ENCODE measurements at regions not wholly inside any gene's neighbourhood (a gene's known extent, or its start where the extent isn't known, plus 50 kb on each side); places are given as distances from the start of the nearest gene placed in this dataset.
A peak's percentile ranks its signal among the peaks of the same experiment; 100 is the strongest.

GRCh38 chr18:1865869-1866268 is 705.4 kb downstream of the METTL4 start:
- intact Hi-C loops (cut with DNase I, micrococcal nuclease): no loop called here
- CTCF ChIA-PET: no interaction called here
- no peak overlapping the region for H3K27ac ChIP-seq (ENCODE audit: low read depth in 1 of 2, low read length in 2 of 2)
- DNase-seq (peak in 1 of 14 experiments; percentile 5), ATAC-seq (ENCODE audit: poor library complexity) (no peak)
- no peaks in the 10 kb centered on the region for H3K27me3 Mint-ChIP-seq
- H3K4me3 ChIP-seq (ENCODE audit: low read length): no peak overlapping the region
- POLR2A ChIA-PET: no interaction called here
- peaks cover 0 to 5% of the 10 kb centered on the region in 2 experiments for H3K9me3 ChIP-seq (ENCODE audit: control insufficient read depth in 1 of 2, insufficient read depth in 1 of 2, low read length in 2 of 2)
- H3K4me1 Mint-ChIP-seq (ENCODE audit: low read depth): no peaks in the 10 kb centered on the region
- H3K4me1 ChIP-seq (ENCODE audit: insufficient read depth, low read length): no peaks in the 10 kb centered on the region
- no peak overlapping the region for H3K27ac Mint-ChIP-seq
- no peak for TF ChIP-seq CTCF (IDR thresholded peaks at IDR 0.05)
- H3K4me3 Mint-ChIP-seq: no peak overlapping the region
- H3K36me3 ChIP-seq (ENCODE audit: insufficient read depth, low read length): no peaks in the 10 kb centered on the region
- no peaks in the 10 kb centered on the region for H3K36me3 Mint-ChIP-seq (ENCODE audit: low read depth)
- no peaks in the 10 kb centered on the region for H3K27me3 ChIP-seq (ENCODE audit: control insufficient read depth in 1 of 2, insufficient read depth in 2 of 2, low read length in 2 of 2)
- H3K9me3 Mint-ChIP-seq: peaks cover 5% of the 10 kb centered on the region

DNA sequence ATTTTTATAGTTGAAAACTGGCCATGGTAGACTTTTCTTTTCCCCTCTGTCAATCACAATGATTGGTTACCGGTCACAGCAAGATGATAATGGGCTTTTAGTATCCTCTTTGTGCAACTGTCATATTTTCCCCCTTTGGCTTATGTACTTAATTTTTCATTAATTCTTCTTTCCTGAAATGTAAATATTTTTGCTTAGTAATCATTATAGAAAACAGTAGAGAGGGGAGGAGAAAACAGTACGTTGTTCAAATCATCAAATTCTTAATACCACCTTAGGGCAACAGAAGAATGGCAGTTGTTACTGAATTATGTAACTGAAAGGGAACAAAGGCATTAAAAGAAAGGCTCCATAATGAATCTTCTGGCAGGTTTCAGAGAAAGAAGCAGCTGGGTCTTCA is 699.0 kb downstream of the METTL4 start:
- H3K27ac Mint-ChIP-seq: no peak overlapping the region
- intact Hi-C loops (cut with DNase I, micrococcal nuclease): no loop called here
- TF ChIP-seq CTCF (IDR thresholded peaks at IDR 0.05): no peak
- no peaks in the 10 kb centered on the region for H3K36me3 ChIP-seq (ENCODE audit: insufficient read depth, low read length)
- H3K4me1 Mint-ChIP-seq (ENCODE audit: low read depth): no peaks in the 10 kb centered on the region
- ChIA-PET CTCF (no interaction called here), POLR2A (no interaction called here)
- H3K4me3 Mint-ChIP-seq: no peak overlapping the region
- no peaks in the 10 kb centered on the region for H3K27me3 ChIP-seq (ENCODE audit: control insufficient read depth in 1 of 2, insufficient read depth in 2 of 2, low read length in 2 of 2)
- no peaks in the 10 kb centered on the region for H3K36me3 Mint-ChIP-seq (ENCODE audit: low read depth)
- no peak overlapping the region for H3K4me3 ChIP-seq (ENCODE audit: low read length)
- no peak overlapping the region for H3K27ac ChIP-seq (ENCODE audit: low read depth in 1 of 2, low read length in 2 of 2)
- DNase-seq (no peak), ATAC-seq (ENCODE audit: poor library complexity) (no peak)
- no peaks in the 10 kb centered on the region for H3K9me3 Mint-ChIP-seq
- H3K9me3 ChIP-seq (ENCODE audit: control insufficient read depth in 1 of 2, insufficient read depth in 1 of 2, low read length in 2 of 2): no peaks in the 10 kb centered on the region
- H3K27me3 Mint-ChIP-seq: no peaks in the 10 kb centered on the region
- no peaks in the 10 kb centered on the region for H3K4me1 ChIP-seq (ENCODE audit: insufficient read depth, low read length)

- H3K27me3 ChIP-seq (ENCODE audit: control insufficient read depth in 1 of 2, insufficient read depth in 2 of 2, low read length in 2 of 2): no peaks in the 10 kb centered on the region
- ChIA-PET CTCF (no interaction called here), POLR2A (no interaction called here)
- no peaks in the 10 kb centered on the region for H3K36me3 ChIP-seq (ENCODE audit: insufficient read depth, low read length)
- Mint-ChIP-seq H3K4me3 (no peak overlapping the region), H3K4me1 (ENCODE audit: low read depth) (no peaks in the 10 kb centered on the region), H3K36me3 (ENCODE audit: low read depth) (no peaks in the 10 kb centered on the region), H3K9me3 (peaks cover 4% of the 10 kb centered on the region), H3K27ac (no peak overlapping the region), H3K27me3 (no peaks in the 10 kb centered on the region)
- H3K27ac ChIP-seq (ENCODE audit: low read depth in 1 of 2, low read length in 2 of 2): no peak overlapping the region
- H3K4me1 ChIP-seq (ENCODE audit: insufficient read depth, low read length): no peaks in the 10 kb centered on the region
- no peak for TF ChIP-seq CTCF (IDR thresholded peaks at IDR 0.05)
- no peaks in the 10 kb centered on the region for H3K9me3 ChIP-seq (ENCODE audit: control insufficient read depth in 1 of 2, insufficient read depth in 1 of 2, low read length in 2 of 2)
- ATAC-seq (ENCODE audit: poor library complexity) (no peak), DNase-seq (no peak)
- intact Hi-C loops (cut with DNase I, micrococcal nuclease): no loop called here
- H3K4me3 ChIP-seq (ENCODE audit: low read length): no peak overlapping the region
These were observed 696.1 kb downstream of the METTL4 start for GRCh38 chr18:1875219-1875618.
